Endothelial cell of umbilical vein (primary cell): ENCODE measurements at regions not wholly inside any gene's neighbourhood (a gene's known extent, or its start where the extent isn't known, plus 50 kb on each side); places are given as distances from the start of the nearest gene placed in this dataset.

ENCODE experiments used
- EZH2 ChIP-seq: IDR thresholded peaks from 2 replicates; pipeline ENCODE4 v1.6.1; 2012; ENCODE audit warnings: borderline replicate concordance, low read depth, mild to moderate bottlenecking, moderate library complexity, low read length, inconsistent platforms; ENCODE audit not compliant: severe bottlenecking
- POLR2AphosphoS5 ChIP-seq: IDR thresholded peaks from 2 replicates; pipeline ENCODE4 v1.6.1; 2012; ENCODE audit warnings: low read depth, mild to moderate bottlenecking, control low read depth, low read length, moderate library complexity; ENCODE audit not compliant: insufficient read depth
- TF ChIP-seq, protein P1 (sequence below), 2 donors: IDR thresholded peaks; 1 replicate in 1 of 2; 2 replicates in 1 of 2; pipeline ENCODE4 v1.5.1; 2011; ENCODE audit warnings: low read length in 2 of 2, mild to moderate bottlenecking in 2 of 2, moderate library complexity in 2 of 2, control low read depth in 1 of 2, inconsistent platforms in 1 of 2, low read depth in 1 of 2; ENCODE audit not compliant: insufficient read depth in 1 of 2; ENCODE audit errors: extremely low read depth in 1 of 2

DNA sequence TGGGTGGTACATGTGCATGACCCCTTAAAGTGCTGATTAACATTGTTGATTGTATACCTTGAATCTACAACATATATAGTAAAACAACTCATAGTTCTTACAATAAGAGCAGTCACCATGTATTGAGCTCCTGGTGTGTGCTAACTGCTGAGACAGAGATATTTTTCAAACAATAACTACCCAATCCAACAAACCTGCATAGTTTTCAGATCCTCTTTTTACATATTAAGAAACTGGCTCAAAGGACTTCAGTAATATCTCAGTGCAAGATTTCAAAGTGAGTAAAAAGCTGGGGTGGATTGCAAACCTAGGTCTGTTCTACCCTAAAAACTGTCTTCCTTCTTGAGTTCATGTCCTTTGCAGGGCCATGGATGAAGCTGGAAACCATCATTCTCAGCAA, 272.2 kb downstream of the SNX13 start:
- no peak for TF ChIP-seq POLR2AphosphoS5
- TF ChIP-seq EZH2, result no peak
- TF ChIP-seq, protein P1, sequence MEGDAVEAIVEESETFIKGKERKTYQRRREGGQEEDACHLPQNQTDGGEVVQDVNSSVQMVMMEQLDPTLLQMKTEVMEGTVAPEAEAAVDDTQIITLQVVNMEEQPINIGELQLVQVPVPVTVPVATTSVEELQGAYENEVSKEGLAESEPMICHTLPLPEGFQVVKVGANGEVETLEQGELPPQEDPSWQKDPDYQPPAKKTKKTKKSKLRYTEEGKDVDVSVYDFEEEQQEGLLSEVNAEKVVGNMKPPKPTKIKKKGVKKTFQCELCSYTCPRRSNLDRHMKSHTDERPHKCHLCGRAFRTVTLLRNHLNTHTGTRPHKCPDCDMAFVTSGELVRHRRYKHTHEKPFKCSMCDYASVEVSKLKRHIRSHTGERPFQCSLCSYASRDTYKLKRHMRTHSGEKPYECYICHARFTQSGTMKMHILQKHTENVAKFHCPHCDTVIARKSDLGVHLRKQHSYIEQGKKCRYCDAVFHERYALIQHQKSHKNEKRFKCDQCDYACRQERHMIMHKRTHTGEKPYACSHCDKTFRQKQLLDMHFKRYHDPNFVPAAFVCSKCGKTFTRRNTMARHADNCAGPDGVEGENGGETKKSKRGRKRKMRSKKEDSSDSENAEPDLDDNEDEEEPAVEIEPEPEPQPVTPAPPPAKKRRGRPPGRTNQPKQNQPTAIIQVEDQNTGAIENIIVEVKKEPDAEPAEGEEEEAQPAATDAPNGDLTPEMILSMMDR (IDR thresholded peaks at IDR 0.05; ENCODE audit: extremely low read depth in 1 of 2, insufficient read depth in 1 of 2, low read depth in 1 of 2, low read length in 2 of 2), result no peak
